OCI-LY3 (cell line): ENCODE measurements at regions not wholly inside any gene's neighbourhood (a gene's known extent, or its start where the extent isn't known, plus 50 kb on each side); places are given as distances from the start of the nearest gene placed in this dataset.

Experiments used
- H2AFZ ChIP-seq: fragments of 200-600, 300-600 bp; shearing (Covaris generic); 2 replicates; pipeline ENCODE4 v1.6.0; 2014; ENCODE audit warnings: antibody characterized with exemption, low read depth, low read length
- H3K27ac ChIP-seq: fragments of 200-600, 300-600 bp; sonication (generic); 2 replicates; pipeline ENCODE4 v1.5.1; 2014; ENCODE audit warnings: mild to moderate bottlenecking, low read length, moderate library complexity, mixed read lengths
- H3K27me3 ChIP-seq: fragments of 200-600, 300-600 bp; sonication (generic); 2 replicates; pipeline ENCODE4 v1.6.1; 2014; ENCODE audit warnings: low read depth, low read length, mixed read lengths
- H3K36me3 ChIP-seq: fragments of 200-600, 300-600 bp; sonication (generic); replicated peaks from 2 replicates; pipeline ENCODE3; 2014; ENCODE audit warnings: low read depth, low read length, mixed read lengths
- H3K4me1 ChIP-seq: fragments of 300-600, 200-600 bp; sonication (generic); 2 replicates; pipeline ENCODE4 v1.6.1; 2014; ENCODE audit warnings: low read length, mixed read lengths
- H3K4me2 ChIP-seq: fragments of 200-600, 300-600 bp; sonication (generic); 2 replicates; pipeline ENCODE4 v1.6.1; 2014; ENCODE audit warnings: low read length, mixed read lengths
- H3K4me3 ChIP-seq: fragments of 300-600, 200-600 bp; sonication (generic); 2 replicates; pipeline ENCODE4 v1.5.1; 2014; ENCODE audit warnings: antibody characterized with exemption, mild to moderate bottlenecking, low read length, moderate library complexity
- H3K79me2 ChIP-seq: fragments of 300-600, 200-600 bp; shearing (Covaris generic); 2 replicates; pipeline ENCODE4 v1.6.1; 2014; ENCODE audit warnings: mild to moderate bottlenecking, low read length, mixed read lengths
- H3K9ac ChIP-seq: fragments of 300-600, 200-600 bp; shearing (Covaris generic); 2 replicates; pipeline ENCODE4 v1.6.0; 2014; ENCODE audit warnings: mild to moderate bottlenecking, low read length, moderate library complexity
- H3K9me3 ChIP-seq: fragments of 200-600, 300-600 bp; shearing (Covaris generic); 2 replicates; pipeline ENCODE4 v1.6.1; 2014; ENCODE audit warnings: low read length, mixed read lengths; ENCODE audit not compliant: insufficient read depth
- H4K20me1 ChIP-seq: fragments of 200-600, 300-600 bp; sonication (generic); 2 replicates; pipeline ENCODE4 v1.6.1; 2016; ENCODE audit warnings: low read length, mixed read lengths; ENCODE audit not compliant: insufficient read depth
- CTCF ChIP-seq: fragments of 200-600, 300-600 bp; sonication (generic); IDR thresholded peaks from 2 replicates; pipeline ENCODE4 v1.5.1; 2014; ENCODE audit warnings: antibody characterized with exemption, low read length, low read depth
- EZH2phosphoT487 ChIP-seq: fragments of 200-600 bp; shearing (Covaris generic); IDR thresholded peaks from 2 replicates; pipeline ENCODE4 v1.6.1; 2018; ENCODE audit warnings: antibody characterized with exemption, mixed run types, low read depth

- TF ChIP-seq EZH2phosphoT487 (no peak), CTCF (no peak)
- no peak overlapping the region for H3K4me2 ChIP-seq
- H3K9ac ChIP-seq: no peak overlapping the region
- H2AFZ ChIP-seq: no peak overlapping the region
- no peaks in the 10 kb centered on the region for H3K4me1 ChIP-seq
- H3K27me3 ChIP-seq: peaks cover 7% of the 10 kb centered on the region; the same call in 1 of the 2 replicates
- H4K20me1 ChIP-seq: no peaks in the 10 kb centered on the region
- no peak overlapping the region for H3K27ac ChIP-seq
- H3K9me3 ChIP-seq: no peaks in the 10 kb centered on the region
- no peaks in the 10 kb centered on the region for H3K79me2 ChIP-seq
- H3K36me3 ChIP-seq: no peaks in the 10 kb centered on the region
- no peak overlapping the region for H3K4me3 ChIP-seq
Observed at GRCh38 chr9:69981686-69982445, 61.8 kb upstream of the MAMDC2 start.

- no peak overlapping the region for H3K4me2 ChIP-seq
- no peaks in the 10 kb centered on the region for H4K20me1 ChIP-seq
- no peaks in the 10 kb centered on the region for H3K36me3 ChIP-seq
- no peaks in the 10 kb centered on the region for H3K79me2 ChIP-seq
- no peak overlapping the region for H3K9ac ChIP-seq
- no peak overlapping the region for H3K4me3 ChIP-seq
- no peaks in the 10 kb centered on the region for H3K9me3 ChIP-seq
- H2AFZ ChIP-seq: no peak overlapping the region
- TF ChIP-seq CTCF (no peak), EZH2phosphoT487 (no peak)
- no peak overlapping the region for H3K27ac ChIP-seq
- H3K4me1 ChIP-seq: no peaks in the 10 kb centered on the region
- peaks cover 4% of the 10 kb centered on the region; the same call in 1 of the 2 replicates for H3K27me3 ChIP-seq
Observed at GRCh38 chr9:69984831-69985230, 58.8 kb upstream of the MAMDC2 start.

- Histone ChIP-seq H3K27me3 (peaks cover 5% of the 10 kb centered on the region), H3K36me3 (no peaks in the 10 kb centered on the region), H3K4me1 (no peaks in the 10 kb centered on the region), H3K4me3 (no peak overlapping the region), H3K9me3 (no peaks in the 10 kb centered on the region), H2AFZ (no peak overlapping the region), H3K4me2 (no peak overlapping the region), H3K79me2 (no peaks in the 10 kb centered on the region), H4K20me1 (no peaks in the 10 kb centered on the region), H3K27ac (no peak overlapping the region), H3K9ac (no peak overlapping the region)
- TF ChIP-seq EZH2phosphoT487: no peak
- no peak for TF ChIP-seq CTCF
Observed at GRCh38 chr9:69985971-69986370, 57.7 kb upstream of the MAMDC2 start.

GRCh38 chr9:69986970-69987369 is 56.7 kb upstream of the MAMDC2 start:
- H3K4me1 ChIP-seq: no peaks in the 10 kb centered on the region
- H3K27me3 ChIP-seq: peaks cover 5% of the 10 kb centered on the region
- H3K27ac ChIP-seq: no peak overlapping the region
- no peak overlapping the region for H2AFZ ChIP-seq
- H3K79me2 ChIP-seq: no peaks in the 10 kb centered on the region
- no peaks in the 10 kb centered on the region for H3K36me3 ChIP-seq
- H3K9ac ChIP-seq: no peak overlapping the region
- H3K4me2 ChIP-seq: no peak overlapping the region
- no peaks in the 10 kb centered on the region for H3K9me3 ChIP-seq
- no peak for TF ChIP-seq CTCF
- TF ChIP-seq EZH2phosphoT487: no peak
- no peak overlapping the region for H3K4me3 ChIP-seq
- H4K20me1 ChIP-seq: no peaks in the 10 kb centered on the region
